NCI-H345 (cell line): ENCODE measurements at regions not wholly inside any gene's neighbourhood (a gene's known extent, or its start where the extent isn't known, plus 50 kb on each side); places are given as distances from the start of the nearest gene placed in this dataset.

ENCODE experiments used
- DNase-seq: peaks from one replicate; lab custom pipeline; 2025; lab: John Stamatoyannopoulos, UW

- DNase-seq: no peak
These were observed 500.9 kb upstream of the PRMT6 start for GRCh38 chr1:106555571-106555970.

DNA sequence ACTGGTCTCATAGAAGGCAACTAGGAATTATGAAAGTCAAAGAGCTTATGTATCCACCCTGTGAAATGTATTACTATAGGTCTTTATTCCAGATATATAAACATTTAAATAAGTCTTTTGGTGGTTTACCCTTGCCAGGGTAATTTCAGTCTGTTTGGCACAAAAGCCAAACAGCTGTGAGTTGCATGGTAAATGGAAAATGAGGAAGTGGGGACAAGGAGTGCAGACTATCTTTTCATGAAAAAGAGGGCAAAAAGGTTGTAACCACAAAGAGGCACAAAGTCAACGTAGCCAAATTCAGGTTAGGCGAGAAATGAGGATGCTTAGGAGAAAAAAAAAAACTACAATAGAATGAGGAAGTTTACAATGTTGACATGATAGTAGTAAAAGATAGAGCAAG is 492.3 kb upstream of the PRMT6 start:
- no peak for DNase-seq

GRCh38 chr1:106568201-106568974 is 488.1 kb upstream of the PRMT6 start:
- DNase-seq: no peak

- no peak for DNase-seq
These were observed 485.4 kb upstream of the PRMT6 start for GRCh38 chr1:106571109-106571508.

DNA sequence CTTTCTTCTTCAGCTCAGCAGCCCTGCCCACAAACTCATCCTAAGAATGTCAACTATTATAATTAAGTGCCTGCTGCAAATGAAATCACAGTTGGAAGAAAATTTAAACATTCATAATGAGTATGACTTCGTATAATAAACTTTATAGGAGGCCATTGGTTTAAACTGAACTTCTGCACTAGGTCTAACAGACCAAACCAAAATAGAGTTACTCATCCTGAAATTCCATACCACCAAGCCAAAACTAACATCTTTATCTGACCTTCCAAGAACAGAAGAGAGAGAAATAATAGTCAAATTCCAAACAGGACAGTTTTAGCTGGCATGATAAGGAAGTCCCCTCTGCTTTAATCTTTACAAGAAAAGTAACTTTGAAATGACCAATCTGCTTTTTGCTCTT is 472.4 kb upstream of the PRMT6 start:
- DNase-seq: no peak

DNA sequence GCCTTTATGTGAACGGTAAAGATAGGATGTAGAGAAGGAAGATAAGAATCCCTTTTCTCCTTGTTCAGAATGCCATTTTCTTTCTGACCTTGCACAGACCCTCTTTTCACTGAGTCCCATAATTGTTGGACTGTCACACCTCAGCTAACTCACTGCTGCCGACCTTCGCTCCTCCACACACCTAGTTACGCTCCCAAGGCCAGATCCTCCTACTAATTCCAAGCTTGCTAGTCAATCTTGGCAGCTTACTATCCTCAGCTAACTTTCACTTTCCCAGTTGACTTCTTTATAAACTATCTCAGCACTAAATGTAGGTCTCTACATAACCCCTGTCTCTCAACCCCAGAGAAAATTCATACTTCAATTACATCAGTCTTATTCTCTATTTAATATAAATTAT is 471.8 kb upstream of the PRMT6 start:
- DNase-seq: no peak

DNA sequence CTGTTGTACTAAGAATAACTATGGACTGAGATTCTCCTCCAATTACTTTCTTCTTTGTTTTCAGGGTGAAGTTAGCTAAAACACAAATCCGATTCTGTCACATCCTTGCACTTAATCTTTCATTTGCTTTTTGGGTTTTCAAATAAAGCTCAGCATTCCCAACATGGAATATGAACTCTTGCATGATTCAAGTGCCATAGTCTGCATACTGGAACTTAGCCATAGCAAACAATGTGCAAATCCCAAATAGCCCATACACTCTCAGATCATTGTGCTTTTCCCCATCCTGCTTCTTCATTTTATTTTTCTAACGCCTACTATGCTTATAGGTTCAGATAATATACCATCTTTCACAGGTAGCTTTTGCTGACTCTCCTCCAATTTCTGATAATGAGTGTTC is 455.8 kb upstream of the PRMT6 start:
- DNase-seq: no peak

GRCh38 chr1:106603616-106604015 is 452.9 kb upstream of the PRMT6 start:
- DNase-seq: no peak

- no peak for DNase-seq
These were observed 447.6 kb upstream of the PRMT6 start for GRCh38 chr1:106608841-106609240.

- no peak for DNase-seq
These were observed 443.4 kb upstream of the PRMT6 start for GRCh38 chr1:106613068-106613467.

DNA sequence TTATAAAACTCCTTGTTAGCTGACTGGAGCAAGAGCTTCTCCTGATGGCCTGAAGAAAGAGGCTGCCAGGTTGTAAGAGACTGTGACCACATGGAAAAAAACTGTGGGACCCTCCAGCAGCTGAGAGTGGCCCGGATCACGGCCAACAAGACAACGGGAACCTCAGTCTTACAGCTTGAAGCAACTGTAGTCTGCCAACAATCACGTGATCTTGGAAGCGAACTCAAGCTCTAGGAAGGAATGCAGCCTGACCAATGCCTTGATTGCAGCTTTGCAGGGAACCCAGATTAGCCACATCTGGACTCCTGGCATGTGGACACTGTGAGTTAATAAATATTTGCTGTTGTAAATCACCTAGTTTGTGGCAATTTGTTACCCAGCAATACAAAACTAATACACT is 442.6 kb upstream of the PRMT6 start:
- no peak for DNase-seq

DNA sequence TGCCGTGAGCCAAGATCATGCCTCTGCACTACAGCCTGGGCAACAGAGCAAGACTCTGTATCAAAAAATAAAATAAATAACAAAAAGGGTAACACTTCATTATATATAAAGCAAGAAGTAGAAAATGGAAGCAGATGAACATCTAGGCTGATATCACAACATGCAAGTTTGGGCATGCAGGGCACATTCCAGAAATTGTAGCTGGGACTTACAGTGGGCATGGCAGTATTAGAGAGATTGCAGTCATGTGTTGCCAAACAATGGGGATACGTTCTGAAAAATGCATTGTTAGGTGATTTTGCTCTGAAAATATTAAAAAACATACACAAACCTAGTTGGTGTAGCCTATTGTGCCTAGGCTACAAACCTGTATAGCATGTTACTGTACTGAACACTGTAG is 441.0 kb upstream of the PRMT6 start:
- no peak for DNase-seq

GRCh38 chr1:106619080-106619826 is 437.2 kb upstream of the PRMT6 start:
- no peak for DNase-seq

DNA sequence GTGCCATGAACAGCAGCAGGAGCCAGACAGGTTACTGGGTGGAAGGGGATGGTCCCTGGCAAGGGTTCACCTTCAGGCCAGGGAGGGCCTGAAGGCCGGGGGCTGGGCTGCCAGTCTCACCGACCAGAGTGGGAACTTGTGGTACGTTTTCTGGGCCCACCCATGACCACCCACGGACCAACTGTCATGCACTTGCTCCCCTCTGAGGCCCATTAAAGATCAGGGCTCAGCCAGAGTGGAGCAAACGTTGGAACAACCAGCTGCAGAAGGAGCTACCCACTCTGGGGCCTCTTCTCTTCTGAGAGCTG is 436.7 kb upstream of the PRMT6 start:
- DNase-seq: no peak

- no peak for DNase-seq
These were observed 435.9 kb upstream of the PRMT6 start for GRCh38 chr1:106620521-106620954.

DNA sequence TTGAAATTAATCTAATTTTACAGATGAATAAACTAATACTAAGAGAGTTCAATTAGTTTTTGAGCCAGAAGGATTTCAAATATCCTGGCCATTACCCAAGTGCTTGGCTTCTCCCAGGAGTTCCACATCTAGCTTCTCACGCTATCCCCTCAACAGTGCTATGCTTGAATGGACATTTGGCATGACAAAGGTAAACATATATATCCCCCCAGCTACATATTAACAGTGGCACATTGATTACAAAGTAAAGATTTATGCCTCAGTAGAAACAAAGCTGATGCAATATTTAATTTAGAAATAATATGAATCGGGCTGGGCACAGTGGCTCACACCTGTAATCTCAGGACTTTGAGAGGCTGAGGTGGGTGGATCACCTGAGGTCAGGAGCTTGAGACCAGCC is 434.6 kb upstream of the PRMT6 start:
- peak; percentile 33 for DNase-seq

- no peak for DNase-seq
These were observed 418.9 kb upstream of the PRMT6 start for GRCh38 chr1:106637566-106637965.

- DNase-seq: no peak
These were observed 410.2 kb upstream of the PRMT6 start for GRCh38 chr1:106646261-106646784.

DNA sequence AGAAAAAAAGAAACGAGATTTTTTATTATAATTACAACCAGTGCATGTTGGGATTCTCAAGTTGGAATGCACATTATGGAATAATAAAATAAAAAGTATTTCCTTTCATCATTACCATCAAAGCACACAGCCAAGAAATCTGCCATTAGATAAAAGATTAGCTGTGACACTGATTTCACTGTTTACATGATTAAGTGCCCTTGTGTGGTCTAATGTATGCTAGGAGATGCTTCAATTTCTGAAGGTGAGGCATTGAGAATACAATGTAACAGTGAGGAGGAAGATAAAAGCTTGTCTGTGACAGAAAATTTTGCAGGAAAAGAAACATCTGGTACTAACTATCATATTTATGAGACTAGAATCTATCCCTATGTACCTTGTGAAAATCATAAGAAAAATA is 409.7 kb upstream of the PRMT6 start:
- DNase-seq: no peak

- no peak for DNase-seq
These were observed 405.3 kb upstream of the PRMT6 start for GRCh38 chr1:106651028-106651762.

GRCh38 chr1:106659490-106660244 is 396.8 kb upstream of the PRMT6 start:
- no peak for DNase-seq

DNA sequence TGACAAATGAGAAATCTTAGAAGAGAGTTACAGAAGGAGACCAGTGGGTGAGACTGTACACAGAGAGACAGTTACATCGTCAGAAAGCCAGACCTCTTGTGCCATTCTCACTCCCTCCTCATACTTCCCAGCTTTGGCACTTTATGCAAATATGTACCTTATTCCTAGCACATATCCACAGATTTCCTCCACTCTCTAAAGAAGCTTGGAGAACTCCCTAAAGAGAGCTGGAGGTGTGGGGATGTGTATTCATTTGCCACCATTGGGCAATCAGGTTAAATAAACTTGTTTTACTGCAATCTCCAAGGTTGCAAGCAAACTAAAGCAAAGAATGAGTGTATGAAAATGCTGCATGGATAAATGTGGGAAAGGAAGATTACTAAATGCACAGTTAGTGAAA is 380.9 kb upstream of the PRMT6 start:
- DNase-seq: no peak
